ENCODE measurements at regions not wholly inside any gene's neighbourhood (a gene's known extent, or its start where the extent isn't known, plus 50 kb on each side); places are given as distances from the start of the nearest gene placed in this dataset.

GRCh38 chr4:124786634-124787033, 74.1 kb upstream of the ANKRD50 start:
- Histone ChIP-seq H3K27me3 (no peaks in the 10 kb centered on the region), H3K36me3 (replicated peaks in 1 of 2) (no peaks in the 10 kb centered on the region), H3K9me3 (replicated peaks in 1 of 3) (no peaks in the 10 kb centered on the region), H3K27ac (no peak overlapping the region), H3K4me3 (no peak overlapping the region), H3K4me1 (replicated peaks in 1 of 2) (no peaks in the 10 kb centered on the region)
- DNase-seq = no peak
- intact Hi-C loops (cut with DNase I) = no loop called here
- TF ChIP-seq CTCF (IDR thresholded peaks at IDR 0.05) (no peak), POLR2A (IDR thresholded peaks at IDR 0.05) (no peak)
- 79% methylated on average over 2 of the region's 2 CpGs for WGBS, 4 donors

- H3K9me3 ChIP-seq (replicated peaks in 1 of 3) = no peaks in the 10 kb centered on the region
- H3K27me3 ChIP-seq = no peaks in the 10 kb centered on the region
- no peaks in the 10 kb centered on the region for H3K4me1 ChIP-seq (replicated peaks in 1 of 2)
- WGBS, 4 donors = 47 to 65% (median 56%) methylated on average over 1 of the region's 1 CpG
- H3K36me3 ChIP-seq (replicated peaks in 1 of 2) = no peaks in the 10 kb centered on the region
- no peak for TF ChIP-seq POLR2A (IDR thresholded peaks at IDR 0.05)
- peak in 2 of 6 experiments; percentile 11 to 24 for TF ChIP-seq CTCF (IDR thresholded peaks at IDR 0.05)
- no peak overlapping the region for H3K27ac ChIP-seq
- intact Hi-C loops (cut with DNase I) = no loop called here
- DNase-seq = no peak
- H3K4me3 ChIP-seq = no peak overlapping the region
Observed at GRCh38 chr4:124785645-124786044, 73.1 kb upstream of the ANKRD50 start.

- no peaks in the 10 kb centered on the region for H3K9me3 ChIP-seq (replicated peaks in 1 of 3)
- H3K4me3 ChIP-seq = no peak overlapping the region
- no peaks in the 10 kb centered on the region for H3K4me1 ChIP-seq (replicated peaks in 1 of 2)
- no peak overlapping the region for H3K27ac ChIP-seq
- DNase-seq = no peak
- no peaks in the 10 kb centered on the region for H3K36me3 ChIP-seq (replicated peaks in 1 of 2)
- intact Hi-C loops (cut with DNase I) = no loop called here
- no peaks in the 10 kb centered on the region for H3K27me3 ChIP-seq
- TF ChIP-seq POLR2A (IDR thresholded peaks at IDR 0.05) (no peak), CTCF (IDR thresholded peaks at IDR 0.05) (no peak)
Observed at GRCh38 chr4:124783847-124784246, 71.3 kb upstream of the ANKRD50 start.

GRCh38 chr4:124777007-124777406, 64.5 kb upstream of the ANKRD50 start:
- H3K36me3 ChIP-seq (replicated peaks in 1 of 2) = no peaks in the 10 kb centered on the region
- 61 to 80% (median 73%) methylated on average over 1 of the region's 1 CpG for WGBS, 4 donors
- no peak overlapping the region for H3K27ac ChIP-seq
- no peaks in the 10 kb centered on the region for H3K4me1 ChIP-seq (replicated peaks in 1 of 2)
- H3K27me3 ChIP-seq = no peaks in the 10 kb centered on the region
- TF ChIP-seq CTCF (IDR thresholded peaks at IDR 0.05) (no peak), POLR2A (IDR thresholded peaks at IDR 0.05) (no peak)
- intact Hi-C loops (cut with DNase I) = no loop called here
- no peak for DNase-seq
- no peak overlapping the region for H3K4me3 ChIP-seq
- peaks cover 0 to 4% (median 0%) of the 10 kb centered on the region in 3 donors for H3K9me3 ChIP-seq (replicated peaks in 1 of 3)

Data from adrenal gland (tissue), 9 donors.